ENCODE measurements at regions not wholly inside any gene's neighbourhood (a gene's known extent, or its start where the extent isn't known, plus 50 kb on each side); places are given as distances from the start of the nearest gene placed in this dataset.

GRCh38 chrX:96386325-96386724 is 298.3 kb upstream of the DIAPH2 start:
- no peak for TF ChIP-seq CTCF (IDR thresholded peaks at IDR 0.05; ENCODE audit: insufficient read depth, low read depth, low read length)
- no peak for TF ChIP-seq EZH2 (IDR thresholded peaks at IDR 0.05; ENCODE audit: insufficient read depth, low read length)

Data from astrocyte (in vitro differentiated cells and primary cell).